HG02970 (cell line): ENCODE measurements at regions not wholly inside any gene's neighbourhood (a gene's known extent, or its start where the extent isn't known, plus 50 kb on each side); places are given as distances from the start of the nearest gene placed in this dataset.

Experiments
- ATAC-seq: cut with Tn5 transposase; IDR thresholded peaks from one replicate; pipeline ENCODE4 v1.9.1; 2021; ENCODE audit warnings: mild to moderate bottlenecking, moderate library complexity, moderate number of reproducible peaks; ENCODE audit not compliant: unreplicated experiment, low FRiP score

GRCh38 chr6:40097590-40097989, 163.3 kb upstream of the MOCS1 start:
- ATAC-seq = no peak

GRCh38 chr6:40083141-40083920, 149.1 kb upstream of the MOCS1 start:
- ATAC-seq = no peak

GRCh38 chr6:40082278-40083043, 148.2 kb upstream of the MOCS1 start:
- no peak for ATAC-seq

GRCh38 chr6:40077736-40078135, 143.5 kb upstream of the MOCS1 start:
- ATAC-seq = no peak

- no peak for ATAC-seq
These were observed 143.1 kb upstream of the MOCS1 start for GRCh38 chr6:40077315-40077714.

GRCh38 chr6:40075056-40075590, 140.9 kb upstream of the MOCS1 start:
- ATAC-seq = no peak

GRCh38 chr6:40074306-40075055, 140.2 kb upstream of the MOCS1 start:
- no peak for ATAC-seq

GRCh38 chr6:40066372-40066771, 132.1 kb upstream of the MOCS1 start:
- no peak for ATAC-seq

GRCh38 chr6:40056865-40057264, 122.6 kb upstream of the MOCS1 start:
- ATAC-seq = no peak

- ATAC-seq = no peak
These were observed 120.3 kb upstream of the MOCS1 start for GRCh38 chr6:40054602-40055001.

GRCh38 chr6:40054186-40054585, 119.9 kb upstream of the MOCS1 start:
- no peak for ATAC-seq

GRCh38 chr6:40049128-40049527, 114.9 kb upstream of the MOCS1 start:
- ATAC-seq = no peak

GRCh38 chr6:40044196-40044595, 109.9 kb upstream of the MOCS1 start:
- no peak for ATAC-seq

- ATAC-seq = no peak
These were observed 108.0 kb upstream of the MOCS1 start for GRCh38 chr6:40042232-40042631.

GRCh38 chr6:40039042-40039441, 104.8 kb upstream of the MOCS1 start:
- no peak for ATAC-seq

- no peak for ATAC-seq
These were observed 104.4 kb upstream of the MOCS1 start for GRCh38 chr6:40038626-40039025.

- no peak for ATAC-seq
These were observed 103.0 kb upstream of the MOCS1 start for GRCh38 chr6:40037271-40037670.

- ATAC-seq = no peak
These were observed 101.9 kb upstream of the MOCS1 start for GRCh38 chr6:40036186-40036585.

- ATAC-seq = no peak
These were observed 94.2 kb upstream of the MOCS1 start for GRCh38 chr6:40028449-40028848.

GRCh38 chr6:40022867-40023266, 88.6 kb upstream of the MOCS1 start:
- ATAC-seq = no peak

GRCh38 chr6:40020166-40020565, 85.9 kb upstream of the MOCS1 start:
- ATAC-seq = no peak
